Body of pancreas (tissue), 4 donors: ENCODE measurements at regions not wholly inside any gene's neighbourhood (a gene's known extent, or its start where the extent isn't known, plus 50 kb on each side); places are given as distances from the start of the nearest gene placed in this dataset.

Experiments used
- CTCF ChIP-seq, 7 experiments: fragments of 450-650 bp in 4 of 7; fragments of 200-600 bp in 3 of 7; sonication (generic) in 3 of 7; IDR thresholded peaks; one replicate each; pipeline ENCODE4 v1.5.1; 2016 to 2019; ENCODE audit warnings: antibody characterized with exemption in 7 of 7
- POLR2A ChIP-seq, 3 donors: fragments of 450-650 bp; IDR thresholded peaks; one replicate each; pipeline ENCODE4 v1.6.1; 2016; ENCODE audit warnings: antibody characterized with exemption in 3 of 3, mild to moderate bottlenecking in 2 of 3

- TF ChIP-seq CTCF (IDR thresholded peaks at IDR 0.05) (no peak), POLR2A (IDR thresholded peaks at IDR 0.05) (no peak)
These were observed 87.8 kb upstream of the HSPA9 start for GRCh38 chr5:138663009-138663408.
